GM18951 (cell line): ENCODE measurements at regions not wholly inside any gene's neighbourhood (a gene's known extent, or its start where the extent isn't known, plus 50 kb on each side); places are given as distances from the start of the nearest gene placed in this dataset.
"Not testable (repeated sequence)": the region's sequence is repeated elsewhere in the genome, so short reads cannot be mapped to it uniquely, and the experiment has no call there.

Source experiments
- POLR2A ChIP-seq: IDR thresholded peaks from 4 replicates; pipeline ENCODE4 v1.6.1; 2011; ENCODE audit warnings: mild to moderate bottlenecking; ENCODE audit not compliant: insufficient read length, insufficient read depth; ENCODE audit errors: extremely low read depth
- in situ Hi-C: fragments of 300-500 bp; cut with MboI; formaldehyde crosslinking; loops from one replicate; pipeline ENCODE4 v1.12.0; 2022; ENCODE audit warnings: low sequenced_read_pairs, mixed read lengths, inconsistent platforms; ENCODE audit not compliant: unreplicated experiment

GRCh38 chr6:81300961-81301360, 451.5 kb downstream of the TENT5A start:
- in situ Hi-C loops: no loop called here
- TF ChIP-seq POLR2A: no peak

DNA sequence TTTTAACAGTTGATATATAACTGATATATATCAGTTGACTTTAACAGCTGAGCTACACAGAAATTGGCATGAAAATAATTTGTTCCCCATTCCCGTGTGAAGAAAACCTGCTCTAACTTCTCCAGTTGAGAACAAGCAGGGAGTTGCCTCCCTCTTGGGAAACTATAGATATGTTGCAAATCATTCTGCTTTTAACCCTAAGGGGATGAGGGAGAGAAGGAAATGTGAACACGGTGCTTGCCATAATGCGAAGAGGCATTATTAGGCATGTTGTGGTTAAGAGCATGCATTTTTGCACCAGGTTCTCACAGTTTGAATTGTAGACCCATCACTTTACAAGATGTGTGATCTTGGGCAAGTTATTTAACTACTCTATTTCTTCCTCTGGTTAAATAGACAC, 453.7 kb downstream of the TENT5A start:
- no peak for TF ChIP-seq POLR2A
- in situ Hi-C loops: no loop called here

GRCh38 chr6:81295310-81295709, 457.2 kb downstream of the TENT5A start:
- in situ Hi-C loops: no loop called here
- TF ChIP-seq POLR2A: no peak

- in situ Hi-C loops: no loop called here
- no peak for TF ChIP-seq POLR2A
Measured at GRCh38 chr6:81293896-81294295, 458.6 kb downstream of the TENT5A start.

GRCh38 chr6:81289229-81289628, 463.3 kb downstream of the TENT5A start:
- in situ Hi-C loops: no loop called here
- no peak for TF ChIP-seq POLR2A

DNA sequence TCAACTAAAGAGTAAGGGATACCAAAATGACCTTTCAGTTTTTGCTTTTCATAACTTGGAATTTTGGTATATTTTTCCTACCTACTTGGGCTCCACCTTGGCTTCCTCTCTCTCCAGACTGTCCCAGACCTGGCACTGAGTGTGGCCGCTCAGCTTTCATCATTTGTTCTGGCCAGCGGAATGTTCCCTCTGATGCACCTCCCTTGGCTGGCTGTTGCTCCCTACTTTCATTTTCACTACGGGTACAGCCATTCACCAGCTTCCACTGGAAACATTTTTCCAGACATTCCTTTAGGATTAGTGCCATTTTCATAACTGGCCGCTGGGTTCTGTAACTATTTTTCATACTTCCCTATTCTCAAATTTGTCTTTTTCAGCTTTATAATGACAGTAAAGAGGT, 487.4 kb downstream of the TENT5A start:
- no peak for TF ChIP-seq POLR2A

DNA sequence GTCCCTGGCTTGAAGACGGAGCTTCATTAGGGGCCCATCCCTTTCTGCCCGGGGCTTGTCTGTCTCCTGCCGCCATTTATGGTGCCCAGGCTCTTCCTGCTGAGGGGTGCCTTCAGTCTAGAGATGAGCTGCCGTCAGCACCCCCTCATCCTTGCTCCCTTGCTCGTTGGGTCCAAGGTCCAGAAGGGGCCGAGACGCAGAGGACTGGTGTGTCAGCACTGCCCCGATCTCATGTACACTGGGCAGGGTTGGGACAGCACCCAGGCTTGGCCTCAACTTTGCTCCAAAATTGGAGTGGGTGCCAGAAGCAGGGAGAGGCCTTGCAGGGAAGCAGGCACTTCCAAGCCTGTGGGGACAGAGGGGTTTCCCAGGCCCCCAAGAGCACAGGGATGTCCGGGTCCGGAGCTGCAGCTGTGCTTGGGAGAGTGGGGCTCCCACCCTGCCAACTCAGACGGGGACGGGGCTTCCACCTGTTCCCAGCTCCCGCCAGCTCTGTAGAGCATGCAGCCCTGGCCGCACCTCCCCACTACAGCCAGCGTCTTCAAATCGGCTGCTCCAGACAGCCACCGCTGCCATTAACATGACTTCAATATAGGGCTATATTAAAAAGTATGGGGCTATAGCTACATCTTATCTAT, 488.8 kb downstream of the TENT5A start:
- in situ Hi-C loops: no loop called here
- no peak for TF ChIP-seq POLR2A

More for the DNA sequence above, 487.4 kb downstream of the TENT5A start:
- in situ Hi-C loops: no loop called here

- no peak for TF ChIP-seq POLR2A
- in situ Hi-C loops: no loop called here
Measured at GRCh38 chr6:81262656-81263055, 489.8 kb downstream of the TENT5A start.

GRCh38 chr6:81256223-81256622, 496.3 kb downstream of the TENT5A start:
- in situ Hi-C loops: not testable (repeated sequence)

DNA sequence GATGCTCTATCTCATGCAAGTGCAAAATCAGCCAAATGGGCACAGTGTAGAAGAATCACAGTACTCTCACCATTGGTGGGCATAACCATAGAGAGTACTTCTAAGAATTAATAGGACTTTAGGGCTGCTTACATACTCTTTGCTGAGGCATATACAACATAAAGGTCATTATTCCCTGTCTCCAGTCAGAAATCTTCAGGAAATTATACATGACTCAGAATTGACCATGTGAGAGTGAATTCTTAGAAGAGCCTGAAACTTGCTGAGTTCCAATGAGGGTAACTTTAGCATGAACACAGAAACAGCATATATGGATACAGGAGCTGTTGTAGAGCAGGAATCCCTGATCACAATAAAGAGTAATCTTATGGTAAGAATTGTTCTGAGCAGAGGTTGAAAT, 498.7 kb downstream of the TENT5A start:
- in situ Hi-C loops: no loop called here
- no peak for TF ChIP-seq POLR2A

- no peak for TF ChIP-seq POLR2A
Measured at GRCh38 chr6:81252231-81252630, 500.2 kb downstream of the TENT5A start.

DNA sequence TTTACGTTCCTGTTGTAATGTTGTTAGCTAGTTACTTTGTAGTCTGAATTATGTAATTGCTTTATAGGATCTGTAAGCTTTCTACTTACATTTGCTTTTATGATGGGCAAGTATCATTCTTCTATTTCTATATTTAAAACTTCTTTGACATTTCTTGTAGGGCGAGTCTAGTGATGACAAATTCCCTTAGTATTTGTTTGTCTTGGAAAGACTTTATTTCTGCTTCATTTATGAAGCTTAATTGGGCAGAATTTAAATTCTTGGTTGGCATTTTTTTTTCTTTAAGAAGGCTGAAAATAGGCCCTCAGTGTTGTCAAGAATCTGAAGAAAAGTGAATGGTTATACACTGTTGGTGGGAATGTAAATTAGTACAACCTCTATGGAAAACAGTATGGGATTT, 506.3 kb downstream of the TENT5A start:
- no peak for TF ChIP-seq POLR2A
- in situ Hi-C loops: no loop called here

More at GRCh38 chr6:81252231-81252630, 500.2 kb downstream of the TENT5A start:
- in situ Hi-C loops: no loop called here

DNA sequence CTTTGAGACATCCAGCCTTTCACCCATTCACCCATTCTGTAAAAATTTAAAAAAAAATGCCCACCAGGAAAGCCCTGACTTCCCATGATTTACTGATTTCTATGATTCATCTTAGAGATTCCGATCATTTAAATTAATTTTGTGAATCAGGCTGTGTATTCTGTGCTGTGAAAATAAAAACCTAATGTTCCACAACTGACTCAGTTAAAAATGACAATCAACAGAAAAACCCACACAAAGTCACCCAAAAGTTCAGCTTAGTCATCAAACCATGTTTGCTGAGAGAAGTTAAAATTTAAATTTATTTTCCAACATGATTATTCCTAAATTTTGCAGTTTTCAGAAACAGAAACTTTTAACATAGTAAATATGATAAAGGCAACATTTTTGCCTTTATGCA, 509.9 kb downstream of the TENT5A start:
- no peak for TF ChIP-seq POLR2A
- in situ Hi-C loops: no loop called here

DNA sequence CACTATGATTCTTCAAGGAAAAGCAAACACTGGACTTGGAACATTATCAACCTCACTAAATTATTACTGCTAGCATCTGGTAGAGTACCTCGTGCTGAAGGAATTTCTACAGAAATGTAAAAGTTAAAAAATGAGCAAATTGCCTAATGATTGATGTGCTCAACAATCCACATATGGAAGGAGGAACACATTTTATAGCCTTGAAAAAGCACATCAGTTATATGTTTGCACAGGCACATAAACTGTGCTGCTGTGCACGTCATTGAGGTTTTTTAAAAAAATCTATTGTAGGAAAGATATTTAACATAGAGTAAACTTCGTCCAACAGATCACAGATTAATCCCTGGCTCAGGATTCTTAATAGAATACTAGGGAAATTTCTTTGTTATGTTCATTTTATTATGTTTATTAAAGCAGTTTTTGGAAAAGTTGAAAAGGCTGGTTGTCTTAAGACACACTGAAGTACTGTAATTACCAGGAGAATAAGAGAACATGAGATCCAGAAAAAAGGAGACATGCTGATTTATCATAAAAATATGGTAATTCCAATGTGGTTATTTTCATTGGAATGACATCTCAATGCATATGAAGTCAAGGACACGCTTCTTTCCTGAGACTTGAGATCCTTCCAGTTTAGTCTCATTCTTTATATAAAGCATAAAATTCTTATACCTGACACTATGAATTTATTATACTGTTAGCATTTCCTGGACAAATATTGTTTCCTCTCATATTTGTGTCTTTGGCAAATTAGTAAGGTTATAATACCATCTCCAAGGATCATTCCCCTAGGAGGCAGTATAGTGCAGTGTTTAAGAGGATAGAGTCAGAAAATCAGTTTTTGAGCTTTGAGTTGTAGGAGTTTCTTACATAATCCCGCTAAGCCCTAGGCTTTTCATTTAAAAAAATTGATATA, 511.1 kb downstream of the TENT5A start:
- no peak for TF ChIP-seq POLR2A
- in situ Hi-C loops: no loop called here

DNA sequence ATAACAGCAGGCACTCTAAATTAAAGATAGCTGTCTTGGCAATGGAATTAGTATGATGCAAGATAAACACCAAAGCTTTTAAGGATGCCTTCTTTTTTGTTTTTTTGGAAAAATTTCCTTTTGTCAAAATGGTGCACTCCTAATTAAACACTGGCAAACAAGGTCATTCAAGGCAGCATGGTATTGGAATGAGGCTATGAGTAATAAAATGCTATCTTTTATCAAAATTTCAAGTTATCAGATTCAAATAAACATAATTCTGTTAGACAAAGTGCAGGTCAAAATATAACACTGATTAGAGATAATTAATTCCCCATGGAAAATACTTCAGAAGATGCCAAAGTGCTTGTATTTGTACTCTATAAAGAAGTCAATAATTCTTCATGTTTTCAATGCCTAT, 514.1 kb downstream of the TENT5A start:
- in situ Hi-C loops: no loop called here
- no peak for TF ChIP-seq POLR2A
